Activated naive CD4-positive, alpha-beta T cell (primary cell): ENCODE measurements at regions not wholly inside any gene's neighbourhood (a gene's known extent, or its start where the extent isn't known, plus 50 kb on each side); places are given as distances from the start of the nearest gene placed in this dataset.

Source experiments
- DNase-seq, 4 experiments: peaks; one replicate each; lab custom pipeline; 2025; lab: John Stamatoyannopoulos, UW

- DNase-seq: no peak
These were observed 205.4 kb downstream of the ENGASE start for GRCh38 chr17:79280010-79280409.

GRCh38 chr17:79279320-79279719 lies 204.7 kb downstream of the ENGASE start:
- no peak for DNase-seq

GRCh38 chr17:79276821-79277220 lies 202.2 kb downstream of the ENGASE start:
- no peak for DNase-seq

- DNase-seq: no peak
These were observed 199.0 kb downstream of the ENGASE start for GRCh38 chr17:79273660-79274059.

- DNase-seq: no peak
These were observed 198.1 kb downstream of the ENGASE start for GRCh38 chr17:79272666-79273219.

- DNase-seq: no peak
These were observed 197.6 kb downstream of the ENGASE start for GRCh38 chr17:79272220-79272619.

DNA sequence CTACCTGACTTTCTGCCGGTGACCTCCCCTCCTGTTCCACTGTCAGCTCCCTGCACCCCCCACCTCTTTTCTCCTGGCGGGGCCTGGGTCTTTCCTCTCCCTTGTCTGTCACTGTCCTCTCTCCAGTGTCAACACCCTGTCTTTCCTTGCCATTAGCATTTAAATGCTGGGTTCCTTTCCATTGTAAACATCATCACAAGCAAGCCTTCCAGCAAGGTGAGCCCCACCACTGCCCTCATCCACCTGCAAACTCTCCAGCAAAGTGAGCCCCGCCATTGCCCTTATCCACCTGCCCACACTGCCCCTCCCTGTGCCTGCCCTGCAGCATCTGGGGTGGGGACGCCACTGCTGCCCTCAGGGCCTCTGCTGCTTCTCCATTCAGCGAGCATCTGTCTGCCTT lies 195.0 kb downstream of the ENGASE start:
- no peak for DNase-seq

- DNase-seq: no peak
These were observed 188.6 kb downstream of the ENGASE start for GRCh38 chr17:79263191-79263590.

DNA sequence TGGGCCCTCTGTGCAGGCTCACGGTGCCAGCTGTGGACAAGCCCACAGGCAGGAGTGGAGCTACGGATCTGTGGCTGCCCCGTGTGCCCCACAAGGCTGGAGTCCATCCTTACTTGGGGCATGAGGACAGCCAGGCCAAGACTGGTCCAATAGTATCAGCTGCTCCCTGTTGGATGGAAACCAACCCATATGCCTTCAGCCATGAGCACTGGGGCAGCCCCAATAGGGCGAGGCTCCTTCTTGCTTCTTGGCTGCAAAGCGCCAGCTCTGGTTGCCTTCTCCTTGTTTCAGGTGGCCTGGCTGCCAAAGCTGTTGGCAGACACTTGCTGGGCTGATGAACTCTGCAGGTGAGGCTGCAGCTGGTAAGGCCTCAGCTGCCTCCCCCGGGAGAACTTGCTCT lies 188.0 kb downstream of the ENGASE start:
- DNase-seq: no peak

GRCh38 chr17:79261355-79262072 lies 186.9 kb downstream of the ENGASE start:
- no peak for DNase-seq

GRCh38 chr17:79258843-79259242 lies 184.2 kb downstream of the ENGASE start:
- no peak for DNase-seq

DNA sequence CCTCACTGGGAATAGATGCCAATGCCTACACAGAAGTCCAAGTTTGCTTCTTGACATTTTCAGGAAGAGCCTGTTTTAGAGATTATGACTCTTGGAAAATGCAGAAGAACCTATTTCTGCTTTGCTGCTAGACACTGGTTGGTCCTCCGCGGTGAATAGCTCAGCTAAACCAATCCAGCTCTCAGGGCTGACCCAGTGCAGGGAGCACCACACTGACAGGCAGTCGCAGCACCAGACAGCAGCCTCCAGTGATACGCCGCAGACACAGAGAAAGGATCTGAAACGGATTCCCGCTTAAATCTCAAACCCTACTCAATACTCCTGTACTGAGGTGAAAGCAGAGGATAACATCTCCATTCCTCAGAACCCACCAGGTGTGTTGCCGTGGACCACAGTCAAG lies 183.4 kb downstream of the ENGASE start:
- DNase-seq: no peak

DNA sequence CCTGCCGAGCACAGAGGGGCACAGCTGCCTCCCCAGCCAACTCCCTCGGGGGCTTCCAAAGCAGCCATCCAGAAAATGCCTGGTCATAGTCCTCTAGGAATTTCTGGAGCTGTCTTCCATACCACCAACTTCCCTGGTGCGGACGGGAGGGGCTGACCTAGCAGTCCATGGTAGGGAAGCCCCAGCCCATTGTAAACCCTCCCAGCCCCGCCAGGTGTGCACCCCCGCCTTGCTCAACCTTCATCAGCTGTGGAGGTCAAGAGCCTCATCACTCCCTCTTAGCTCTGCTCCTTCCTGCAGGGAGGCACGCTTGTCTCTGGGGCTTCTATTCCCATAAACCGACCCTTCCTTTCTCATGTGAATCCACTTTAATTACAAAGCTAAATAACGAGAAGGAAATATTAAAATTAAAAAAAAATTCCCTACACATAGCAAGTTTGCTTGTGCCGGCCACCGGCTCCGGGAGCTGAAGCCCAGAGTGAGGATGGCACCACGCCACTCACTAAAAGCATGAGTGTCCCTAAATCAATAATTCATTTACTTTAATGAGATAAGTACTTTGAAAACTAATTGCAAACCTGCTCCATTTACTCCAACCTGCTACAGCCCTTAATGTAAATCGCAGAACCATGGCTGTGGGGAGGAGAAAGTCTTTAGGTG lies 181.4 kb downstream of the ENGASE start:
- no peak for DNase-seq

GRCh38 chr17:79255456-79255855 lies 180.8 kb downstream of the ENGASE start:
- DNase-seq: no peak

DNA sequence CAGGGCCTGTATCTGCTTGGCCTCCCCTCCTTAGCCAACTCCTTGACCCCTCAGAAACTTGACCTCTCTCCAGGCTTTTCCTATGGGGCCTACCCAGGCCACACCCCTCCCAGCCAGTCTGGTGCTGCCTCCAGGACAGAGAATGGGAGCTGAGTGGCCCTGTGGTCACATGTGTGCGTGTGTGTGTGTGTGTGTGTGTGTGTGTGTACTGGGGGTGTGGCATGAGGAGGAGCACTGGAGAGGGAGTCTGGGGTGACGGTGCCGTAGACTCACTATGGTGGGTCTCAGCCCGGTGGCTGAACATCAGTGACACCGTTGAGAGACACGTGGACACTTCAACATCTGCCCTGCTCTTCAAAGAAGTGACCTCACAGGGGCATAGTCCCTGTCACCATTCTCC lies 180.4 kb downstream of the ENGASE start:
- no peak for DNase-seq

DNA sequence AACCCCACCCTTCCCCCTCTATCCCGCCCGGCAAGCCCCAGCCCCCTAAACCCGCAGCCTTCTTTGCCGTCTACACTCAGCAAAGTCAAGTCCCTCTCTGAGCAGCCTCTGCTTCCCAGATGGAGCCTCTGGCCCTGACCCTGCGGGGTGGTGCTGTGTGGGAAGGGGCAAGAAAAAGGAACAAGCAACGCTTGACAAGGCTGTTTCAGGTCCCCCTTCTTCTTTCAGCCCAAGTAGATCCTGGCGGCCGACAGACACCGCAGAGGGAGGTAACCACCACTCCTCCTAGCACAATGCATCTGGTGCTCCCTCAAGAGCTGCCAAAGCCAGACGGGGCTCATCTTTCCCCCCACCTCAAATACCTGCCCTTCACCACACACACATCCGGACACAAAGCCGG lies 178.3 kb downstream of the ENGASE start:
- no peak for DNase-seq

GRCh38 chr17:79251824-79252223 lies 177.2 kb downstream of the ENGASE start:
- no peak for DNase-seq

GRCh38 chr17:79249929-79250521 lies 175.4 kb downstream of the ENGASE start:
- no peak for DNase-seq

GRCh38 chr17:79248843-79249493 lies 174.3 kb downstream of the ENGASE start:
- no peak for DNase-seq

GRCh38 chr17:79246225-79247190 lies 171.9 kb downstream of the ENGASE start:
- no peak for DNase-seq

- no peak for DNase-seq
These were observed 170.0 kb downstream of the ENGASE start for GRCh38 chr17:79244665-79245064.
